Right hindlimb (tissue), 1 donor: ENCODE measurements at regions not wholly inside any gene's neighbourhood (a gene's known extent, or its start where the extent isn't known, plus 50 kb on each side); places are given as distances from the start of the nearest gene placed in this dataset.
"Not testable (repeated sequence)": the region's sequence is repeated elsewhere in the genome, so short reads cannot be mapped to it uniquely, and the experiment has no call there.

ENCODE experiments used
- DNase-seq: peaks from one replicate; pipeline ENCODE4 v3.0.0-alpha.2; 2018

GRCh38 chr1:168416220-168416619 is 127.6 kb downstream of the XCL2 start:
- DNase-seq, result no peak

GRCh38 chr1:168414914-168415313 is 128.9 kb downstream of the XCL2 start:
- no peak for DNase-seq

- no peak for DNase-seq
Measured at GRCh38 chr1:168410464-168410863, 129.8 kb downstream of the TBX19 start.

GRCh38 chr1:168408884-168409283 is 128.2 kb downstream of the TBX19 start:
- DNase-seq, result no peak

GRCh38 chr1:168408539-168408865 is 127.8 kb downstream of the TBX19 start:
- no peak for DNase-seq

- DNase-seq, result no peak
Measured at GRCh38 chr1:168407832-168408538, 127.3 kb downstream of the TBX19 start.

- no peak for DNase-seq
Measured at GRCh38 chr1:168405906-168406549, 125.4 kb downstream of the TBX19 start.

- no peak for DNase-seq
Measured at GRCh38 chr1:168403140-168403539, 122.5 kb downstream of the TBX19 start.

- not testable (repeated sequence) for DNase-seq
Measured at GRCh38 chr1:168402466-168402865, 121.8 kb downstream of the TBX19 start.

GRCh38 chr1:168401341-168401740 is 120.7 kb downstream of the TBX19 start:
- DNase-seq, result no peak

GRCh38 chr1:168400139-168400538 is 119.5 kb downstream of the TBX19 start:
- DNase-seq, result no peak

- DNase-seq, result no peak
Measured at GRCh38 chr1:168397806-168398205, 117.1 kb downstream of the TBX19 start.

- no peak for DNase-seq
Measured at GRCh38 chr1:168396940-168397684, 116.4 kb downstream of the TBX19 start.

- no peak for DNase-seq
Measured at GRCh38 chr1:168396508-168396907, 115.8 kb downstream of the TBX19 start.

- no peak for DNase-seq
Measured at GRCh38 chr1:168394858-168395257, 114.2 kb downstream of the TBX19 start.

- no peak for DNase-seq
Measured at GRCh38 chr1:168392958-168393549, 112.4 kb downstream of the TBX19 start.

- no peak for DNase-seq
Measured at GRCh38 chr1:168391851-168392681, 111.4 kb downstream of the TBX19 start.

GRCh38 chr1:168390271-168390670 is 109.6 kb downstream of the TBX19 start:
- no peak for DNase-seq

GRCh38 chr1:168387781-168388760 is 107.4 kb downstream of the TBX19 start:
- DNase-seq, result no peak

- peak; percentile 39 for DNase-seq
Measured at GRCh38 chr1:168386949-168387586, 106.4 kb downstream of the TBX19 start.

GRCh38 chr1:168386492-168386891 is 105.8 kb downstream of the TBX19 start:
- no peak for DNase-seq
